Tibial nerve (tissue), 4 donors: ENCODE measurements at regions not wholly inside any gene's neighbourhood (a gene's known extent, or its start where the extent isn't known, plus 50 kb on each side); places are given as distances from the start of the nearest gene placed in this dataset.

Source experiments
- EP300 ChIP-seq, 2 donors: sonication (generic); formaldehyde crosslinking; IDR thresholded peaks; one replicate each; pipeline ENCODE4 v1.6.1; 2017; ENCODE audit warnings: antibody characterized with exemption in 2 of 2, mild to moderate bottlenecking in 1 of 2
- POLR2A ChIP-seq, 2 donors: fragments of 450-650 bp; IDR thresholded peaks; one replicate each; pipeline ENCODE4 v1.6.1; 2017; ENCODE audit warnings: antibody characterized with exemption in 2 of 2, mild to moderate bottlenecking in 2 of 2, moderate library complexity in 2 of 2
- TF ChIP-seq, protein P1 (sequence below), 5 experiments: fragments of 200-600 bp in 3 of 5; fragments of 450-650 bp in 2 of 5; sonication (generic) in 3 of 5; IDR thresholded peaks; one replicate each; pipeline ENCODE4 v1.5.1; 2016 to 2019; ENCODE audit warnings: antibody characterized with exemption in 5 of 5, mild to moderate bottlenecking in 3 of 5, moderate library complexity in 2 of 5

DNA sequence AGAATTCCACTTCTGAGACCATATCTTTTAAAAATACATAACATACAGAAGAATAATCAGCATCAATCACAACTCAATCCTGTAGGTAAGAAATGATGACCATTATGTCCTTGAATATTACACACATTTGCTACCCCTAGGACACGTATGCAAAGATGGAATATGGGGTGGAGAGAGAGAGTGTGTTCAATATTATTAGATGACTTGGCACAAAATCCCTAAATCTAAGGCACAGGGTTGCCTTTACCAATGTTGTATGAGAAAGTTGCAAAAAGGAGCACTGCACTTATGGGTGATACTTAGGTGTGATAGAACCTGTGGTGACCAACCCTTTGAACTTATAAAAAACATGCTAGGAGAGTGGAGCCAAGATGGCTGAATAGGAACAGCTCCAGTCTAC, 326.2 kb upstream of the FSHR start:
- TF ChIP-seq, protein P1, sequence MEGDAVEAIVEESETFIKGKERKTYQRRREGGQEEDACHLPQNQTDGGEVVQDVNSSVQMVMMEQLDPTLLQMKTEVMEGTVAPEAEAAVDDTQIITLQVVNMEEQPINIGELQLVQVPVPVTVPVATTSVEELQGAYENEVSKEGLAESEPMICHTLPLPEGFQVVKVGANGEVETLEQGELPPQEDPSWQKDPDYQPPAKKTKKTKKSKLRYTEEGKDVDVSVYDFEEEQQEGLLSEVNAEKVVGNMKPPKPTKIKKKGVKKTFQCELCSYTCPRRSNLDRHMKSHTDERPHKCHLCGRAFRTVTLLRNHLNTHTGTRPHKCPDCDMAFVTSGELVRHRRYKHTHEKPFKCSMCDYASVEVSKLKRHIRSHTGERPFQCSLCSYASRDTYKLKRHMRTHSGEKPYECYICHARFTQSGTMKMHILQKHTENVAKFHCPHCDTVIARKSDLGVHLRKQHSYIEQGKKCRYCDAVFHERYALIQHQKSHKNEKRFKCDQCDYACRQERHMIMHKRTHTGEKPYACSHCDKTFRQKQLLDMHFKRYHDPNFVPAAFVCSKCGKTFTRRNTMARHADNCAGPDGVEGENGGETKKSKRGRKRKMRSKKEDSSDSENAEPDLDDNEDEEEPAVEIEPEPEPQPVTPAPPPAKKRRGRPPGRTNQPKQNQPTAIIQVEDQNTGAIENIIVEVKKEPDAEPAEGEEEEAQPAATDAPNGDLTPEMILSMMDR (IDR thresholded peaks at IDR 0.05) = no peak
- TF ChIP-seq POLR2A (IDR thresholded peaks at IDR 0.05) (no peak), EP300 (IDR thresholded peaks at IDR 0.05) (no peak)
